HFF-Myc (cell line): ENCODE measurements at regions not wholly inside any gene's neighbourhood (a gene's known extent, or its start where the extent isn't known, plus 50 kb on each side); places are given as distances from the start of the nearest gene placed in this dataset.

ENCODE experiments used
- DNase-seq: peaks from one replicate; pipeline ENCODE4 v3.0.0-alpha.2; 2011; ENCODE audit warnings: low read depth; ENCODE audit errors: extremely low read depth
- H3K4me3 ChIP-seq: replicated peaks from 2 replicates; pipeline ENCODE4 v1.5.1; 2011; ENCODE audit warnings: low read depth, mild to moderate bottlenecking, control low read depth, low read length
- TF ChIP-seq, protein P1 (sequence below): IDR thresholded peaks from 2 replicates; pipeline ENCODE4 v1.5.1; 2012; ENCODE audit warnings: mild to moderate bottlenecking, low read depth, low read length, control low read depth; ENCODE audit errors: missing control alignments

GRCh38 chr6:138618168-138618567 is 118.9 kb upstream of the NHSL1 start:
- TF ChIP-seq, protein P1, sequence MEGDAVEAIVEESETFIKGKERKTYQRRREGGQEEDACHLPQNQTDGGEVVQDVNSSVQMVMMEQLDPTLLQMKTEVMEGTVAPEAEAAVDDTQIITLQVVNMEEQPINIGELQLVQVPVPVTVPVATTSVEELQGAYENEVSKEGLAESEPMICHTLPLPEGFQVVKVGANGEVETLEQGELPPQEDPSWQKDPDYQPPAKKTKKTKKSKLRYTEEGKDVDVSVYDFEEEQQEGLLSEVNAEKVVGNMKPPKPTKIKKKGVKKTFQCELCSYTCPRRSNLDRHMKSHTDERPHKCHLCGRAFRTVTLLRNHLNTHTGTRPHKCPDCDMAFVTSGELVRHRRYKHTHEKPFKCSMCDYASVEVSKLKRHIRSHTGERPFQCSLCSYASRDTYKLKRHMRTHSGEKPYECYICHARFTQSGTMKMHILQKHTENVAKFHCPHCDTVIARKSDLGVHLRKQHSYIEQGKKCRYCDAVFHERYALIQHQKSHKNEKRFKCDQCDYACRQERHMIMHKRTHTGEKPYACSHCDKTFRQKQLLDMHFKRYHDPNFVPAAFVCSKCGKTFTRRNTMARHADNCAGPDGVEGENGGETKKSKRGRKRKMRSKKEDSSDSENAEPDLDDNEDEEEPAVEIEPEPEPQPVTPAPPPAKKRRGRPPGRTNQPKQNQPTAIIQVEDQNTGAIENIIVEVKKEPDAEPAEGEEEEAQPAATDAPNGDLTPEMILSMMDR, result no peak
- H3K4me3 ChIP-seq, result no peak overlapping the region
- DNase-seq, result no peak

GRCh38 chr6:138620630-138621029 is 121.3 kb upstream of the NHSL1 start:
- DNase-seq, result no peak
- H3K4me3 ChIP-seq, result no peak overlapping the region
- TF ChIP-seq, protein P1, result no peak

DNA sequence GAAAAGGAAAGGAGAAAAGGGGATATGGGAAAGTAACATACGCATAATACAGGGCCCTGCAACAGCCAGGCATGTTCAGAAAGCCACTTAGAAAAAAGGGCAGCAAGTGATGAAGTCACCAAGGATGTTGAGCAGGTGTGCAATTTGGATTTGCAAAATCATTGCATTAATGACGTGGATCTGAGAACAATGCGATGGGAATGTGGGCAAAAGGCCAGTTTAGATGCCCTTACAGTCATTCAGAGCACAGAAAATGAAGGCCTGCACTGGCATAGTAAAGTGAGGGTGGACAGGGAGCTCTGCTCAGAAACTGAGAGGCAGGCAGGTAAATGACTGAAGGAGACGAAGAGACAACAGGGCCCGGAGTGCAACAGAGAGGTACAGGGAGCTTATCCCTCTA is 123.7 kb upstream of the NHSL1 start:
- no peak overlapping the region for H3K4me3 ChIP-seq
- no peak for DNase-seq
- TF ChIP-seq, protein P1, result no peak

GRCh38 chr6:138631566-138631965 is 132.3 kb upstream of the NHSL1 start:
- H3K4me3 ChIP-seq, result no peak overlapping the region
- TF ChIP-seq, protein P1, result no peak
- DNase-seq, result no peak

- DNase-seq, result no peak
- TF ChIP-seq, protein P1, result no peak
These were observed 135.7 kb upstream of the CCDC28A start for GRCh38 chr6:138637822-138638221.

DNA sequence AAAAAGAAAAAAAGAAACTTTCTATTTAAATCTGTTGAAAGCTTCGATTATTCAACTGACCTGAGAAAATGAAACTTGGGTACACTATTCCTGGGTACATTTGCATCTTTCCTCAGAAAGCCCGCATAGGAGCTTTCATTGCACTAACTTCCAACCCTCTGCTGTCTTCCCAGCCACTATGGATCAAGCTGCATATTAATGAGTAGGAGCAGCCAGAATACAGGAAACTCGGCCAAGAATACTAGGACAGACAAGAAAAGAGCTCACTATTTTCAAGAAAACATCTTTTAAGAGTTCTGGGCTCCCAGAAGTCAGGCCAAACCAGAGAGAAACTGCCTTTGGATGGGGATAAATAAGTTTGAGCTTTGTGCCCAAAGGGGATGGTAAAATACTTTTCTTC is 135.0 kb upstream of the CCDC28A start:
- no peak overlapping the region for H3K4me3 ChIP-seq
- DNase-seq, result no peak
- TF ChIP-seq, protein P1, result no peak

More at GRCh38 chr6:138637822-138638221, 135.7 kb upstream of the CCDC28A start:
- no peak overlapping the region for H3K4me3 ChIP-seq

- no peak for DNase-seq
- no peak overlapping the region for H3K4me3 ChIP-seq
- TF ChIP-seq, protein P1, result no peak
These were observed 133.5 kb upstream of the CCDC28A start for GRCh38 chr6:138640028-138640427.
